ENCODE measurements at regions not wholly inside any gene's neighbourhood (a gene's known extent, or its start where the extent isn't known, plus 50 kb on each side); places are given as distances from the start of the nearest gene placed in this dataset.

DNA sequence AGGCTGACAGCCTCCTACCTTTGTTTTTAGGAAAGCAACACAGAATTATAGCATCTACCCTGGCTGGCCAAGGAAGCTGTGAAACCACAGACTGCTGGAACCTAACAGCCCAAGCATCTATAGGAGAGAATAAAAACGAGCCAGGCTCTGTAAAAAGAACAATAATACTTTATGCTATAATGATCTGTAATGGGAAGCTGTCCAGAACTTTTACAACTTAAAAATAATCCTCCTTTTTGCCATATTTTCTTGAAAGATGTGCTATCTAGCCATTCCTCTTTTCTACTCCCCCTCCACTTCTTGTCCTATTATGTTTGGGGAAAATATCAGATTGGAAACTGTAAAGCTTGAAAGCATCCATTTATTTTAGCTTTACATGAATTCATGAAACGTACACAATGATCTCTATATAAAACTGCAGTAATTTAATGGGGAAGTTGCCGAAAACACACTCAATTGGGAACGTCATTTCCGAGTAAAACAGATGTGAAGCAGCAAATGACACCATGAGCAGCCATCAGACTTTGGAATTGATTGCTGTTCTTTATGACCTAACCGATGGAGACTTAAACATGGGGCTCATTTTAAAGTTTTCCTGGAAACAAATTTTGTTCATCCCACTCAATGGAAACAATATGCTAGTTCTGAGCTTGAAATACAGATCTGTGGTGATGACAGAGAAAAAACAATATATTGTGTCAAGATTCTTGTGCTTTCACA is 450.3 kb upstream of the CLINT1 start:
- no peak overlapping the region for H3K4me3 ChIP-seq (replicated peaks in 1 of 3; ENCODE audit: low read depth in 2 of 3, low read length in 3 of 3)
- intact Hi-C loops (cut with micrococcal nuclease) = no loop called here
- no peak overlapping the region for H3K9ac ChIP-seq (ENCODE audit: insufficient read depth, low read length, poor library complexity, severe bottlenecking)
- H3K4me1 Mint-ChIP-seq = no peaks in the 10 kb centered on the region
- H3K4me1 ChIP-seq (ENCODE audit: control insufficient read depth in 1 of 2, insufficient read depth in 2 of 2, low read length in 2 of 2) = no peaks in the 10 kb centered on the region
- H3K36me3 Mint-ChIP-seq = no peaks in the 10 kb centered on the region
- H3K27me3 ChIP-seq (ENCODE audit: control insufficient read depth in 2 of 2, insufficient read depth in 2 of 2, low read length in 2 of 2) = no peaks in the 10 kb centered on the region
- no peaks in the 10 kb centered on the region for H3K9me3 ChIP-seq (replicated peaks in 1 of 2; ENCODE audit: control insufficient read depth in 1 of 2, insufficient read depth in 1 of 2, low read length in 2 of 2)
- TF ChIP-seq, protein P1, sequence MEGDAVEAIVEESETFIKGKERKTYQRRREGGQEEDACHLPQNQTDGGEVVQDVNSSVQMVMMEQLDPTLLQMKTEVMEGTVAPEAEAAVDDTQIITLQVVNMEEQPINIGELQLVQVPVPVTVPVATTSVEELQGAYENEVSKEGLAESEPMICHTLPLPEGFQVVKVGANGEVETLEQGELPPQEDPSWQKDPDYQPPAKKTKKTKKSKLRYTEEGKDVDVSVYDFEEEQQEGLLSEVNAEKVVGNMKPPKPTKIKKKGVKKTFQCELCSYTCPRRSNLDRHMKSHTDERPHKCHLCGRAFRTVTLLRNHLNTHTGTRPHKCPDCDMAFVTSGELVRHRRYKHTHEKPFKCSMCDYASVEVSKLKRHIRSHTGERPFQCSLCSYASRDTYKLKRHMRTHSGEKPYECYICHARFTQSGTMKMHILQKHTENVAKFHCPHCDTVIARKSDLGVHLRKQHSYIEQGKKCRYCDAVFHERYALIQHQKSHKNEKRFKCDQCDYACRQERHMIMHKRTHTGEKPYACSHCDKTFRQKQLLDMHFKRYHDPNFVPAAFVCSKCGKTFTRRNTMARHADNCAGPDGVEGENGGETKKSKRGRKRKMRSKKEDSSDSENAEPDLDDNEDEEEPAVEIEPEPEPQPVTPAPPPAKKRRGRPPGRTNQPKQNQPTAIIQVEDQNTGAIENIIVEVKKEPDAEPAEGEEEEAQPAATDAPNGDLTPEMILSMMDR (IDR thresholded peaks at IDR 0.05) = no peak
- H3K4me2 ChIP-seq (replicated peaks; ENCODE audit: extremely low read depth, low read length, poor library complexity, severe bottlenecking) = no peak overlapping the region
- no peak overlapping the region for H3K27ac Mint-ChIP-seq
- peak overlapping the region in 1 of 2 donors; percentile 23 for H3K4me3 Mint-ChIP-seq
- no peak for DNase-seq
- peaks cover 1 to 3% (median 1%) of the 10 kb centered on the region in 3 donors for H3K27me3 Mint-ChIP-seq (ENCODE audit: low read depth in 3 of 3)
- H4K20me1 ChIP-seq (ENCODE audit: insufficient read depth, low read length) = no peaks in the 10 kb centered on the region
- H3K27ac ChIP-seq (ENCODE audit: low read depth in 1 of 2, low read length in 2 of 2) = no peak overlapping the region
- H3K36me3 ChIP-seq (replicated peaks in 1 of 2; ENCODE audit: control insufficient read depth in 1 of 2, insufficient read depth in 2 of 2, low read length in 2 of 2) = no peaks in the 10 kb centered on the region
- no peak overlapping the region for H2AFZ ChIP-seq (ENCODE audit: insufficient read depth, low read depth, low read length, poor library complexity, severe bottlenecking)
- H3K9me3 Mint-ChIP-seq = peaks cover 0 to 4% (median 0%) of the 10 kb centered on the region in 7 donors
- no peaks in the 10 kb centered on the region for H3K79me2 ChIP-seq (ENCODE audit: insufficient read depth, low read length)
- WGBS (ENCODE audit: insufficient coverage) = 92% methylated on average over 3 of the region's 6 CpGs

- TF ChIP-seq, protein P1 (IDR thresholded peaks at IDR 0.05) = no peak
- Mint-ChIP-seq H3K4me3 (no peak overlapping the region), H3K27me3 (ENCODE audit: low read depth in 3 of 3) (peaks cover 1 to 3% (median 1%) of the 10 kb centered on the region in 3 donors), H3K36me3 (no peaks in the 10 kb centered on the region), H3K27ac (peak overlapping the region in 1 of 7 donors; percentile 22), H3K4me1 (no peaks in the 10 kb centered on the region), H3K9me3 (peaks cover 0 to 4% (median 0%) of the 10 kb centered on the region in 7 donors)
- no peaks in the 10 kb centered on the region for H3K27me3 ChIP-seq (ENCODE audit: control insufficient read depth in 2 of 2, insufficient read depth in 2 of 2, low read length in 2 of 2)
- no CpG with 5 or more reads among the region's 6 CpGs for WGBS (ENCODE audit: insufficient coverage)
- no peak overlapping the region for H3K27ac ChIP-seq (ENCODE audit: low read depth in 1 of 2, low read length in 2 of 2)
- H3K9ac ChIP-seq (ENCODE audit: insufficient read depth, low read length, poor library complexity, severe bottlenecking) = no peak overlapping the region
- no peak overlapping the region for H3K4me2 ChIP-seq (replicated peaks; ENCODE audit: extremely low read depth, low read length, poor library complexity, severe bottlenecking)
- no peak for DNase-seq
- no peak overlapping the region for H3K4me3 ChIP-seq (replicated peaks in 1 of 3; ENCODE audit: low read depth in 2 of 3, low read length in 3 of 3)
- no peak overlapping the region for H2AFZ ChIP-seq (ENCODE audit: insufficient read depth, low read depth, low read length, poor library complexity, severe bottlenecking)
- H3K36me3 ChIP-seq (replicated peaks in 1 of 2; ENCODE audit: control insufficient read depth in 1 of 2, insufficient read depth in 2 of 2, low read length in 2 of 2) = no peaks in the 10 kb centered on the region
- H4K20me1 ChIP-seq (ENCODE audit: insufficient read depth, low read length) = no peaks in the 10 kb centered on the region
- no peaks in the 10 kb centered on the region for H3K9me3 ChIP-seq (replicated peaks in 1 of 2; ENCODE audit: control insufficient read depth in 1 of 2, insufficient read depth in 1 of 2, low read length in 2 of 2)
- intact Hi-C loops (cut with micrococcal nuclease) = no loop called here
- H3K79me2 ChIP-seq (ENCODE audit: insufficient read depth, low read length) = no peaks in the 10 kb centered on the region
- H3K4me1 ChIP-seq (ENCODE audit: control insufficient read depth in 1 of 2, insufficient read depth in 2 of 2, low read length in 2 of 2) = no peaks in the 10 kb centered on the region
Observed at GRCh38 chr5:158308429-158309025, 449.6 kb upstream of the CLINT1 start.
